ENCODE measurements at regions not wholly inside any gene's neighbourhood (a gene's known extent, or its start where the extent isn't known, plus 50 kb on each side); places are given as distances from the start of the nearest gene placed in this dataset.
"Not testable (repeated sequence)": the region's sequence is repeated elsewhere in the genome, so short reads cannot be mapped to it uniquely, and the experiment has no call there.

DNA sequence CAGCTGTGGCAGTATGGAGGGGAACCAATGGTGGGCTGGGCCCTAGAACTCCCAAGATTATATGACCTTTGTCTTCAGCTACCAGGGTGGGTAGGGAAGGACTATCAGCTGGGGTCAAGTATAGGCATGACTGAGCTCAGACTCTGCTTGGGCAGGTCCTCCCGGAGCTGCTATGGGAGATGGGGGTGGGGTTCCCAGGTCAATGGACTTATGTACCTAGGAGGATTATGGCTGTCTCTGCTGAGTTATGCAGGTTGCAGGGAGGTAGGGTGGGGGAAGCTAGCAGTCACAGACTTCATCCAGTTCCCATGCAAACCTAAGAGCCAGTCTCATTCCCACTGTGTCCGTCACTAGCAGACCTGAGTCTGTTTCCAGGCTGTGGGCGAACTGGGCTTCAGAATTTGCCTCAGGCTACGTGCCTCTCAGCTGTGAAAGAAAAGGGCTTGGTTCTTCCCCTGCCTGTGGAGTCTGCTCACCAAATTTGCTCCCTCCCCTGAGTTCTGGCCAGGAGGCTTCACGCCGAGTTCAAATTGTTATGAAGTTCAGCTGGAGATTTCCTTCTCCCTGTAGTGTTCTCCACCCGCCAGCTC, 985.8 kb upstream of the NRXN1 start (continued):
- TF ChIP-seq, protein P1, sequence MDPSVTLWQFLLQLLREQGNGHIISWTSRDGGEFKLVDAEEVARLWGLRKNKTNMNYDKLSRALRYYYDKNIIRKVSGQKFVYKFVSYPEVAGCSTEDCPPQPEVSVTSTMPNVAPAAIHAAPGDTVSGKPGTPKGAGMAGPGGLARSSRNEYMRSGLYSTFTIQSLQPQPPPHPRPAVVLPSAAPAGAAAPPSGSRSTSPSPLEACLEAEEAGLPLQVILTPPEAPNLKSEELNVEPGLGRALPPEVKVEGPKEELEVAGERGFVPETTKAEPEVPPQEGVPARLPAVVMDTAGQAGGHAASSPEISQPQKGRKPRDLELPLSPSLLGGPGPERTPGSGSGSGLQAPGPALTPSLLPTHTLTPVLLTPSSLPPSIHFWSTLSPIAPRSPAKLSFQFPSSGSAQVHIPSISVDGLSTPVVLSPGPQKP (IDR thresholded peaks at IDR 0.05; ENCODE audit: low read depth, low read length): no peak
- TF ChIP-seq RNF2 (IDR thresholded peaks at IDR 0.05; ENCODE audit: borderline replicate concordance, low read depth) (no peak), NPAS2 (CRISPR knock-in tag; IDR thresholded peaks at IDR 0.05; ENCODE audit: borderline replicate concordance) (no peak)
- TF ChIP-seq, protein P2, sequence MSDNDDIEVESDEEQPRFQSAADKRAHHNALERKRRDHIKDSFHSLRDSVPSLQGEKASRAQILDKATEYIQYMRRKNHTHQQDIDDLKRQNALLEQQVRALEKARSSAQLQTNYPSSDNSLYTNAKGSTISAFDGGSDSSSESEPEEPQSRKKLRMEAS (IDR thresholded peaks at IDR 0.05): no peak

DNA sequence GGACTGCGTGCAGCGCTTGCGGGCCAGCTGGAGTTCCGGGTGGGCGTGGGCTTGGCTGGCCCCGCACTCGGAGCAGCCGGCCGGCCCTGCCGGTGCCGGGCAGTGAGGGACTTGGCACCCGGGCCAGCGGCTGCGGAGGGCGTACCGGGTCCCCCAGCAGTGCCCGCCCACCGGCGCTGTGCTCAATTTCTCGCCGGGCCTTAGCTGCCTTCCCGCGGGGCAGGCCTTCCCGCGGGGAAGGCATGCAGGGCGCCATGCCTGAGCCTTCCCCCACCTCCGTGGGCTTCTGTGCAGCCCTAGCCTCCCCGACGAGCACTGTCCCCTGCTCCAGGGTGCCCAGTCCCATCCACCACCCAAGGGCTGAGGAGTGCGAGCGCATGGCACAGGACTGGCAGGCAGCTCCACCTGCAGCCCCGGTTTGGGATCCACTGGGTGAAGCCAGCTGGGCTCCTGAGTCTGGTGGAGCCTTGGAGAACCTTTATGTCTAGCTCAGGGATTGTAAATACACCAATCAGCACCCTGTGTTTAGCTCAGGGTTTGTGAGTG, 975.0 kb upstream of the NRXN1 start:
- WGBS (ENCODE audit: missing lambda C conversion rate): 69% methylated on average over 16 of the region's 32 CpGs
- POLR2A ChIA-PET; ATAC-seq; DNase-seq (ENCODE audit: low read depth in 1 of 2, low spot score in 1 of 2); H3K4me3 ChIP-seq; CTCF ChIA-PET; H3K27ac ChIP-seq; FAIRE-seq; H3K9me3 ChIP-seq; H3K4me2 ChIP-seq; H3K4me1 ChIP-seq: not testable (repeated sequence)

DNA sequence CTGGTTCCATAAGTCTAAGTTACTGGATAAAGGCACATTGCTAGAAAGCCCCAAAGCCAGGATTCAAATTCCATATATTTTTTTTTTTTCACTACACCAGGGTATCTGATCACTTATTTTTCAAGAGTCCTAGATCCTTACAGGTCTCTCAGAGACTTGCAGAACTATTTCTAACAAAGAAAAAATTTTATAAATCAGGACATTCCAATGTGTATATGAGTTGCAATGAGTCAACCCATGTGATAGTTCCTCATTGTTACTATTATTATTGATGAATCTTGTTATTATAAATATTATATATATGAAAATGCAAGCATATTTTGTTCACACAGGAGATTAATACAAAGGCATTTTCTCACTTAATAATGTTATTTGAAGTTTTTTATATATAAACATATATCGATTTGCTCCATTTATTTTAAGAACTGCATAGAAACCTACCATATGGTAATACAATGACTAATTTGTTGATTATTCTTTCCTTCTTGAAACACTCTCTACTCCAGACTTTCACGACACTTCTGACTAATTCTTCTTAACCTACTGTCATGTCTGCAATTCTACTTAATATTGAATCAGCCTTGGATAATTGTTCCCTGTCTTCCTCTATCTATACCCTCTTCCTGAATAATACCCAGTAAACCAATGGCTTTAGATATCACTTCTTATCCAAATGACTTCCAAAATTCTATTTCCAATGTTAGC, 968.4 kb upstream of the NRXN1 start:
- FAIRE-seq (no peak), DNase-seq (ENCODE audit: low read depth in 1 of 2, low spot score in 1 of 2) (no peak), ATAC-seq (no peak)
- ChIA-PET CTCF (no interaction called here), POLR2A (no interaction called here)
- Histone ChIP-seq H3K4me3 (no peak overlapping the region), H3K27ac (no peak overlapping the region), H3K9me3 (peaks cover 4% of the 10 kb centered on the region; the same call in 1 of the 3 replicates), H3K4me2 (no peak overlapping the region), H3K4me1 (no peaks in the 10 kb centered on the region)
- no peak for TF ChIP-seq ESRRA (IDR thresholded peaks at IDR 0.05; ENCODE audit: borderline replicate concordance, low read length)
- TF ChIP-seq FOXS1 (CRISPR knock-in tag; IDR thresholded peaks at IDR 0.05): no peak
- TF ChIP-seq KDM1A (IDR thresholded peaks at IDR 0.05; ENCODE audit: low read depth): no peak
- no peak for TF ChIP-seq KDM5A (IDR thresholded peaks at IDR 0.05)
- TF ChIP-seq POLR2AphosphoS2 (conservative IDR thresholded peaks at IDR 0.05; ENCODE audit: low read length): no peak
- TF ChIP-seq ZNF302 (CRISPR knock-in tag; IDR thresholded peaks at IDR 0.05): no peak
- TF ChIP-seq HOXB13 (CRISPR knock-in tag; IDR thresholded peaks at IDR 0.05; ENCODE audit: low read depth): no peak
- TF ChIP-seq NR3C1 (IDR thresholded peaks at IDR 0.05): no peak
- TF ChIP-seq ZC3H11A (IDR thresholded peaks at IDR 0.05): no peak
- no peak for TF ChIP-seq EHF (CRISPR knock-in tag; IDR thresholded peaks at IDR 0.05)
- TF ChIP-seq FOSL2 (IDR thresholded peaks at IDR 0.05): no peak
- TF ChIP-seq FOSL2 (CRISPR knock-in tag; IDR thresholded peaks at IDR 0.05): no peak
- TF ChIP-seq, protein P3, sequence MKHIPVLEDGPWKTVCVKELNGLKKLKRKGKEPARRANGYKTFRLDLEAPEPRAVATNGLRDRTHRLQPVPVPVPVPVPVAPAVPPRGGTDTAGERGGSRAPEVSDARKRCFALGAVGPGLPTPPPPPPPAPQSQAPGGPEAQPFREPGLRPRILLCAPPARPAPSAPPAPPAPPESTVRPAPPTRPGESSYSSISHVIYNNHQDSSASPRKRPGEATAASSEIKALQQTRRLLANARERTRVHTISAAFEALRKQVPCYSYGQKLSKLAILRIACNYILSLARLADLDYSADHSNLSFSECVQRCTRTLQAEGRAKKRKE (CRISPR knock-in tag; IDR thresholded peaks at IDR 0.05; ENCODE audit: low read depth): no peak
- TF ChIP-seq, protein P1 (IDR thresholded peaks at IDR 0.05; ENCODE audit: low read depth, low read length): no peak
- no peak for TF ChIP-seq CHD4 (IDR thresholded peaks at IDR 0.05; ENCODE audit: borderline replicate concordance)
- no peak for TF ChIP-seq RAD21 (conservative IDR thresholded peaks at IDR 0.05 in 1 of 2, IDR thresholded peaks at IDR 0.05 in 1 of 2)
- no peak for TF ChIP-seq NFE2L2 (conservative IDR thresholded peaks at IDR 0.05; ENCODE audit: low read length)
- TF ChIP-seq, protein P4, sequence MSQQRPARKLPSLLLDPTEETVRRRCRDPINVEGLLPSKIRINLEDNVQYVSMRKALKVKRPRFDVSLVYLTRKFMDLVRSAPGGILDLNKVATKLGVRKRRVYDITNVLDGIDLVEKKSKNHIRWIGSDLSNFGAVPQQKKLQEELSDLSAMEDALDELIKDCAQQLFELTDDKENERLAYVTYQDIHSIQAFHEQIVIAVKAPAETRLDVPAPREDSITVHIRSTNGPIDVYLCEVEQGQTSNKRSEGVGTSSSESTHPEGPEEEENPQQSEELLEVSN (IDR thresholded peaks at IDR 0.05; ENCODE audit: borderline replicate concordance, low read depth): no peak
- TF ChIP-seq HOXB5 (CRISPR knock-in tag; IDR thresholded peaks at IDR 0.05): no peak
- 20% methylated on average over 2 of the region's 2 CpGs for WGBS (ENCODE audit: missing lambda C conversion rate)

Data from A549 (cell line).